Suppressor macrophage treated with lipopolysaccharide for 1 hour (primary cell): ENCODE measurements at regions not wholly inside any gene's neighbourhood (a gene's known extent, or its start where the extent isn't known, plus 50 kb on each side); places are given as distances from the start of the nearest gene placed in this dataset.

Experiments used
- DNase-seq, 3 donors: peaks; one replicate each; pipeline ENCODE4 v3.0.0-alpha.2; 2020 to 2022

- no peak for DNase-seq
These were observed 84.0 kb upstream of the CD99 start for GRCh38 chrX:2607113-2607512.

- no peak for DNase-seq
These were observed 90.5 kb upstream of the CD99 start for GRCh38 chrX:2600564-2600963.

- DNase-seq = no peak
These were observed 94.4 kb upstream of the CD99 start for GRCh38 chrX:2596555-2597255.

- no peak for DNase-seq
These were observed 95.0 kb upstream of the CD99 start for GRCh38 chrX:2596045-2596444.

- peak in 1 of 3 donors; percentile 42 for DNase-seq
These were observed 94.5 kb upstream of the DHRSX start for GRCh38 chrX:2595258-2595657.

GRCh38 chrX:2594491-2594890 lies 93.7 kb upstream of the DHRSX start:
- DNase-seq = no peak

GRCh38 chrX:2592279-2592678 lies 91.5 kb upstream of the DHRSX start:
- DNase-seq = no peak

GRCh38 chrX:2589186-2590020 lies 88.6 kb upstream of the DHRSX start:
- no peak for DNase-seq

GRCh38 chrX:2588049-2588448 lies 87.3 kb upstream of the DHRSX start:
- no peak for DNase-seq

GRCh38 chrX:2587146-2587545 lies 86.4 kb upstream of the DHRSX start:
- no peak for DNase-seq

- DNase-seq = no peak
These were observed 84.3 kb upstream of the DHRSX start for GRCh38 chrX:2585158-2585470.

GRCh38 chrX:2584251-2585157 lies 83.7 kb upstream of the DHRSX start:
- no peak for DNase-seq

GRCh38 chrX:2583194-2584162 lies 82.7 kb upstream of the DHRSX start:
- DNase-seq = no peak

GRCh38 chrX:2582667-2583066 lies 81.9 kb upstream of the DHRSX start:
- DNase-seq = no peak

- no peak for DNase-seq
These were observed 80.5 kb upstream of the DHRSX start for GRCh38 chrX:2581296-2581695.

GRCh38 chrX:2578864-2579263 lies 78.1 kb upstream of the DHRSX start:
- DNase-seq = no peak

- no peak for DNase-seq
These were observed 77.2 kb upstream of the DHRSX start for GRCh38 chrX:2577844-2578466.

- DNase-seq = no peak
These were observed 76.0 kb upstream of the DHRSX start for GRCh38 chrX:2576793-2577192.

- no peak for DNase-seq
These were observed 73.5 kb upstream of the DHRSX start for GRCh38 chrX:2574271-2574670.

GRCh38 chrX:2572740-2573139 lies 72.0 kb upstream of the DHRSX start:
- no peak for DNase-seq

GRCh38 chrX:2568125-2568524 lies 67.3 kb upstream of the DHRSX start:
- DNase-seq = no peak

- no peak for DNase-seq
These were observed 65.3 kb upstream of the DHRSX start for GRCh38 chrX:2566055-2566454.
